ENCODE measurements at regions not wholly inside any gene's neighbourhood (a gene's known extent, or its start where the extent isn't known, plus 50 kb on each side); places are given as distances from the start of the nearest gene placed in this dataset.
A peak's percentile ranks its signal among the peaks of the same experiment; 100 is the strongest.

- H3K27ac ChIP-seq = no peak overlapping the region
- DNase-seq (ENCODE audit: extremely low spot score in 2 of 2) = no peak
- H3K9me3 ChIP-seq = no peaks in the 10 kb centered on the region
- H3K4me1 ChIP-seq = no peaks in the 10 kb centered on the region
- no peak overlapping the region for H3K4me3 ChIP-seq
- no peaks in the 10 kb centered on the region for H3K27me3 ChIP-seq
- H3K36me3 ChIP-seq = no peaks in the 10 kb centered on the region
- intact Hi-C loops (cut with DNase I) = no loop called here
- no peak for TF ChIP-seq POLR2A (IDR thresholded peaks at IDR 0.05)
Observed at GRCh38 chr21:28712411-28712810, 280.3 kb downstream of the LTN1 start.

- Histone ChIP-seq H3K27ac (no peak overlapping the region), H3K36me3 (no peaks in the 10 kb centered on the region), H3K9me3 (no peaks in the 10 kb centered on the region), H3K4me3 (no peak overlapping the region), H3K27me3 (no peaks in the 10 kb centered on the region), H3K4me1 (no peaks in the 10 kb centered on the region)
- TF ChIP-seq POLR2AphosphoS5 (IDR thresholded peaks at IDR 0.05; ENCODE audit: insufficient read depth in 1 of 2, low read depth in 1 of 2) (no peak), CTCF (IDR thresholded peaks at IDR 0.05) (no peak), POLR2A (IDR thresholded peaks at IDR 0.05) (no peak)
- intact Hi-C loops (cut with DNase I) = no loop called here
- DNase-seq (ENCODE audit: extremely low spot score in 2 of 2) = no peak
Observed at GRCh38 chr21:28705616-28706015, 287.1 kb downstream of the LTN1 start.

- no peak for DNase-seq (ENCODE audit: extremely low spot score in 2 of 2)
Observed at GRCh38 chr21:28704746-28705145, 287.9 kb downstream of the LTN1 start.

GRCh38 chr21:28703861-28704260, 288.8 kb downstream of the LTN1 start:
- DNase-seq (ENCODE audit: extremely low spot score in 2 of 2) = no peak
- no peak for TF ChIP-seq CTCF (IDR thresholded peaks at IDR 0.05)
- no peak for TF ChIP-seq POLR2AphosphoS5 (IDR thresholded peaks at IDR 0.05; ENCODE audit: insufficient read depth in 1 of 2, low read depth in 1 of 2)
- TF ChIP-seq POLR2A (IDR thresholded peaks at IDR 0.05) = no peak
- H3K36me3 ChIP-seq = no peaks in the 10 kb centered on the region
- no peak overlapping the region for H3K4me3 ChIP-seq
- H3K4me1 ChIP-seq = peaks cover 13% of the 10 kb centered on the region
- no peaks in the 10 kb centered on the region for H3K27me3 ChIP-seq
- intact Hi-C loops (cut with DNase I) = no loop called here
- H3K9me3 ChIP-seq = no peaks in the 10 kb centered on the region
- no peak overlapping the region for H3K27ac ChIP-seq

More at GRCh38 chr21:28704746-28705145, 287.9 kb downstream of the LTN1 start:
- Histone ChIP-seq H3K4me3 (no peak overlapping the region), H3K36me3 (no peaks in the 10 kb centered on the region), H3K27ac (no peak overlapping the region), H3K9me3 (no peaks in the 10 kb centered on the region), H3K27me3 (no peaks in the 10 kb centered on the region), H3K4me1 (peaks cover 4% of the 10 kb centered on the region)
- no peak for TF ChIP-seq POLR2A (IDR thresholded peaks at IDR 0.05)
- no peak for TF ChIP-seq POLR2AphosphoS5 (IDR thresholded peaks at IDR 0.05; ENCODE audit: insufficient read depth in 1 of 2, low read depth in 1 of 2)
- TF ChIP-seq CTCF (IDR thresholded peaks at IDR 0.05) = no peak
- intact Hi-C loops (cut with DNase I) = no loop called here

GRCh38 chr21:28699596-28700259, 292.9 kb downstream of the LTN1 start:
- TF ChIP-seq POLR2AphosphoS5 (IDR thresholded peaks at IDR 0.05; ENCODE audit: insufficient read depth in 1 of 2, low read depth in 1 of 2) = peak in 1 of 2 donors; percentile 78
- TF ChIP-seq POLR2A (IDR thresholded peaks at IDR 0.05) = no peak
- no peak for TF ChIP-seq CTCF (IDR thresholded peaks at IDR 0.05)
- peaks cover 14% of the 10 kb centered on the region for H3K4me1 ChIP-seq
- H3K36me3 ChIP-seq = no peaks in the 10 kb centered on the region
- DNase-seq (ENCODE audit: extremely low spot score in 2 of 2) = no peak
- peak overlapping the region; percentile 43 for H3K27ac ChIP-seq
- H3K4me3 ChIP-seq = no peak overlapping the region
- intact Hi-C loops (cut with DNase I) = no loop called here
- no peaks in the 10 kb centered on the region for H3K27me3 ChIP-seq
- H3K9me3 ChIP-seq = no peaks in the 10 kb centered on the region

All from vagina (tissue), 2 donors.